Vagina (tissue), 2 donors: ENCODE measurements at regions not wholly inside any gene's neighbourhood (a gene's known extent, or its start where the extent isn't known, plus 50 kb on each side); places are given as distances from the start of the nearest gene placed in this dataset.

ENCODE experiments used
- CTCF ChIP-seq, 3 experiments: fragments of 450-650 bp in 2 of 3; fragments of 200-600 bp in 1 of 3; sonication (generic) in 1 of 3; IDR thresholded peaks; one replicate each; pipeline ENCODE4 v1.5.1; 2017 to 2019; ENCODE audit warnings: antibody characterized with exemption in 3 of 3, mild to moderate bottlenecking in 2 of 3, moderate library complexity in 2 of 3
- POLR2A ChIP-seq, 2 donors: fragments of 450-650 bp; IDR thresholded peaks; one replicate each; pipeline ENCODE4 v1.6.1; 2017; ENCODE audit warnings: antibody characterized with exemption in 2 of 2, mild to moderate bottlenecking in 2 of 2, moderate library complexity in 2 of 2
- POLR2AphosphoS5 ChIP-seq, 2 donors: sonication (generic); formaldehyde crosslinking; IDR thresholded peaks; one replicate each; pipeline ENCODE4 v1.9.0; 2017; ENCODE audit warnings: antibody characterized with exemption in 2 of 2, mild to moderate bottlenecking in 2 of 2, low read depth in 1 of 2; ENCODE audit not compliant: insufficient read depth in 1 of 2

GRCh38 chr2:49845671-49846070 is 691.4 kb upstream of the FSHR start:
- no peak for TF ChIP-seq CTCF (IDR thresholded peaks at IDR 0.05)
- no peak for TF ChIP-seq POLR2A (IDR thresholded peaks at IDR 0.05)
- no peak for TF ChIP-seq POLR2AphosphoS5 (IDR thresholded peaks at IDR 0.05; ENCODE audit: insufficient read depth in 1 of 2, low read depth in 1 of 2)
